ENCODE measurements at regions not wholly inside any gene's neighbourhood (a gene's known extent, or its start where the extent isn't known, plus 50 kb on each side); places are given as distances from the start of the nearest gene placed in this dataset.

GRCh38 chr9:88775966-88776365 is 215.3 kb upstream of the S1PR3 start:
- ChIA-PET POLR2A (ENCODE audit: partially characterized antibody) (no interaction called here), CTCF (ENCODE audit: partially characterized antibody) (no interaction called here)
- Mint-ChIP-seq H3K9me3 (no peaks in the 10 kb centered on the region), H3K27me3 (peaks cover 9 to 11% of the 10 kb centered on the region in 2 donors), H3K4me3 (no peak overlapping the region), H3K36me3 (no peaks in the 10 kb centered on the region), H3K4me1 (peaks cover 0 to 2% (median 0%) of the 10 kb centered on the region in 4 donors), H3K27ac (no peak overlapping the region)
- Histone ChIP-seq H3K27ac (ENCODE audit: low read depth, low read length) (no peak overlapping the region), H3K9me3 (ENCODE audit: control insufficient read depth in 1 of 2, low read length in 2 of 2) (no peaks in the 10 kb centered on the region), H3K27me3 (ENCODE audit: insufficient read depth, low read length) (no peaks in the 10 kb centered on the region), H3K4me1 (ENCODE audit: insufficient read depth, low read length) (no peaks in the 10 kb centered on the region), H3K36me3 (ENCODE audit: insufficient read depth, low read length) (no peaks in the 10 kb centered on the region), H3K4me3 (ENCODE audit: low read length in 2 of 2) (no peak overlapping the region)
- no peak for DNase-seq
- intact Hi-C loops (cut with micrococcal nuclease): no loop called here

- ChIA-PET CTCF (ENCODE audit: partially characterized antibody) (no interaction called here), POLR2A (ENCODE audit: partially characterized antibody) (no interaction called here)
- Histone ChIP-seq H3K27ac (ENCODE audit: low read depth, low read length) (no peak overlapping the region), H3K4me3 (ENCODE audit: low read length in 2 of 2) (no peak overlapping the region), H3K27me3 (ENCODE audit: insufficient read depth, low read length) (no peaks in the 10 kb centered on the region), H3K9me3 (ENCODE audit: control insufficient read depth in 1 of 2, low read length in 2 of 2) (no peaks in the 10 kb centered on the region), H3K36me3 (ENCODE audit: insufficient read depth, low read length) (no peaks in the 10 kb centered on the region), H3K4me1 (ENCODE audit: insufficient read depth, low read length) (no peaks in the 10 kb centered on the region)
- intact Hi-C loops (cut with micrococcal nuclease): no loop called here
- no peak overlapping the region for H3K27ac Mint-ChIP-seq
- no peak overlapping the region for H3K4me3 Mint-ChIP-seq
- no peak for DNase-seq
- H3K9me3 Mint-ChIP-seq: no peaks in the 10 kb centered on the region
- H3K36me3 Mint-ChIP-seq: no peaks in the 10 kb centered on the region
- peaks cover 0 to 2% (median 0%) of the 10 kb centered on the region in 4 donors for H3K4me1 Mint-ChIP-seq
- H3K27me3 Mint-ChIP-seq: peaks cover 11 to 12% of the 10 kb centered on the region in 2 donors
These were observed 214.4 kb upstream of the S1PR3 start for GRCh38 chr9:88776717-88777497.

DNA sequence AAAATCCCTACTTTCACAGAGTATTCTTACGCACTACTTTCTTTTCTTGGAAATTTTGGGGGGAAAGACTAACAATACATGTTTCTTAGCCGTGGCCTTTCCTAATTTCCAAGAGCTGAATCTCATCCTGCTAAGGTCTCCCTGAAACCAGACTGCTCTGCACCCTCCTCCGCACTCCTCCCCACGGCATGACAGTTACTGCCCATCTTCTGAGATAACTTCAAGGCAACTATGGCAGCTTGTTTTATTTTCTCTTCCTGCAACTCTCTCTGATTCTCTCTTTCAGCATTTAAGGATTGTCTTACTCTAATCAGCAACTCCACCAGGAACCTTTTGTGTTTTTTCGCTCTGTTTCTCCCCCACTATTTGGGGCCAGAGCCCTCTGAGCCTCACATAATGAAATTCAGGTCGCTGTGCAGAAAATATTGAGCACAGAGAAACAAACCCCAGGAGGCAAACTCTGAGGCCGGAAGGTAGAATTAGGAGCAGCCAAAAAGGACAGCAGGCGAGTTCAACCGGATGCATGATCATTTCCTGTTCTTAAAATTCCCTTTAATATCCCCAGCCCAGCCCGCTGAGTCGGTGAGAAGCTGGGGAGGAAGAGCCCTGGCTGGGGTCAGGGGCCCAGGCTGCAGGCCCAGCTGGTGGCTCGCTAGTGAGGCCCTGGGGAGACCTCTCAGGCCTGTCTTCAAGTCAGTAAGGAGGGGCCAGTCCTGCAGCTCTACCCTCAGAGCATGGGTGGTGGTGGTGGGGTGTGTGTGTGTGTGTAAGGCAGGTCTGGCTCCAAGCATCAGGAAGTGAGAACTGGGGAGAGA is 213.6 kb upstream of the S1PR3 start:
- Mint-ChIP-seq H3K27ac (no peak overlapping the region), H3K4me3 (no peak overlapping the region), H3K9me3 (no peaks in the 10 kb centered on the region), H3K36me3 (no peaks in the 10 kb centered on the region), H3K4me1 (peaks cover 0 to 2% (median 0%) of the 10 kb centered on the region in 4 donors), H3K27me3 (peaks cover 11 to 14% of the 10 kb centered on the region in 2 donors)
- H3K9me3 ChIP-seq (ENCODE audit: control insufficient read depth in 1 of 2, low read length in 2 of 2): no peaks in the 10 kb centered on the region
- H3K4me1 ChIP-seq (ENCODE audit: insufficient read depth, low read length): no peaks in the 10 kb centered on the region
- DNase-seq: no peak
- POLR2A ChIA-PET (ENCODE audit: partially characterized antibody): no interaction called here
- no peaks in the 10 kb centered on the region for H3K27me3 ChIP-seq (ENCODE audit: insufficient read depth, low read length)
- H3K36me3 ChIP-seq (ENCODE audit: insufficient read depth, low read length): no peaks in the 10 kb centered on the region
- intact Hi-C loops (cut with micrococcal nuclease): no loop called here
- H3K27ac ChIP-seq (ENCODE audit: low read depth, low read length): no peak overlapping the region
- H3K4me3 ChIP-seq (ENCODE audit: low read length in 2 of 2): no peak overlapping the region
- CTCF ChIA-PET (ENCODE audit: partially characterized antibody): no interaction called here

DNA sequence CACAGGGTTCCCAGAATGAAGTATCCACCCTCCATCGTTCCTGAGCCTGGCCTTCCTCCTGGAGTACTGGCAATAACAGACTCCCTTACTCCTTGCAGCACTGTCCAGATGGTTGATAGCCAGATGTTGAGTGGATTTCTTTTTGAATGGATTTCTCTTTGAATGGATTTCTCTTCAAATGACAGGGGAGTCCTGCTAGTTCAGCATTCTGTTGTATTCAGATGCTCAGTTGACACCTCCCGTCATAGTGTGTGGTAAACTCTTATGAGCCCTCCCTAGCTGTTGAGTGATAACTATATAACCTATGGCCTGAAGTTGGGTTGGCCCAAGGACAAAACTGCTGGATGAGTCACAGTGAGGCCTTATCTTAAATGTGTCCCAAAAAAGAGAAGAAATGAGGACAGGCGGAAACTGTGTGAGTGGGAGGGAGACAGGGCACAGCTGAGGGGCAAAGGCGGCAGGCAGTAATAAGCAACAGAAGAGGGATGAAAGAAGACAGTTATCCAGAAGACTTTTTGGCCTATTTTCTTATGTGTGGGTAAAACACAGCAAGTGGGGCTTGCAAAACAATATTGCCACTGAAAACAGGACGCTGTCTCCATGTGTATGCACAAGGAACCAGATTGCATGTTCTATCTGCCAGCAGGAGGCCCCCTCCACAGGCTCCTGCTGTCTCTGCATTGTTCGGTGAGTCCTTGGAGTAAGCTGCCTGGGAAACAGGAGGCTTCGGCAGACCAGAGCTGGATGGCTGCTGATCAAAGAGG is 209.5 kb upstream of the S1PR3 start:
- Mint-ChIP-seq H3K27me3 (peaks cover 5 to 8% of the 10 kb centered on the region in 2 donors), H3K36me3 (no peaks in the 10 kb centered on the region), H3K9me3 (no peaks in the 10 kb centered on the region), H3K4me3 (no peak overlapping the region), H3K27ac (no peak overlapping the region), H3K4me1 (peaks cover 0 to 2% (median 0%) of the 10 kb centered on the region in 4 donors)
- Histone ChIP-seq H3K27ac (ENCODE audit: low read depth, low read length) (no peak overlapping the region), H3K36me3 (ENCODE audit: insufficient read depth, low read length) (no peaks in the 10 kb centered on the region), H3K4me1 (ENCODE audit: insufficient read depth, low read length) (no peaks in the 10 kb centered on the region), H3K4me3 (ENCODE audit: low read length in 2 of 2) (no peak overlapping the region), H3K9me3 (ENCODE audit: control insufficient read depth in 1 of 2, low read length in 2 of 2) (no peaks in the 10 kb centered on the region), H3K27me3 (ENCODE audit: insufficient read depth, low read length) (no peaks in the 10 kb centered on the region)
- ChIA-PET POLR2A (ENCODE audit: partially characterized antibody) (no interaction called here), CTCF (ENCODE audit: partially characterized antibody) (no interaction called here)
- no peak for DNase-seq
- intact Hi-C loops (cut with micrococcal nuclease): no loop called here

DNA sequence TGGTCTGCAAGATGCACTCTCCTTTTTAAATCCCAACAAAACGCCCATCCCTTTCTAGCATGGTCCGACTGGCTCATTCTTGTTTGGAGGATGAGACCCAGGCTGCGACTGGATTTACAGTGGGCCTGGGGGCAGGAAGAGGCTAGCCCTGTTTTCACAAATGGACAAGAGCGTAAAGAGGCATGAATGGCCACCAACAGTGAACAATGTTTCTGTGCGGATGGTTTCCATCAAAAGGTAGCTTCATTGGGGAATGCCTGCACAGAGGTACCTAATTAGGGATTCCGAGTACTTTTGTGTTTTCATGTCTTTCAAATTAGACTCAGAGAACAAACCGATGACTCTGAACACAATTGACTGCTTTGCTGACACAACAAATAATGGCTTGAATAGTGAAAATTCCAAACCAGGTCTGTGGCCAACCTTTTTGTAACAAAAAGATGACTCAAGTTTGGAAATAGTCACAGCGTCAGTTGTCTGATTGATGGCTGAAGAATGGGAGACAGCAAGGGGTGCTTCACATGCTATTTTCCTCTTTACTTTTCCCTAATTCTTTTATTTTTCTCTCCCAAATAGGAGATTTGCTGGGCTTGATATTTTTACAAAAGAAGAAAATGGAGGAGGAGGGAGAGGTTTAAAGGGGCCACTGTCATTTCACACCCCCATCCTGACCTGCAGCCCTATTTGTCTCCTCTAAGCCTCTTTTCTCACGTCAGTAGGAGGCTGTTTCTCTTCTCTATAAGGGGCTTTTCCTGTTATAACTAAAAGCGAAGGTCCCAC is 208.1 kb upstream of the S1PR3 start:
- Mint-ChIP-seq H3K27ac (no peak overlapping the region), H3K4me3 (no peak overlapping the region), H3K27me3 (peaks cover 5 to 13% of the 10 kb centered on the region in 2 donors), H3K4me1 (no peaks in the 10 kb centered on the region), H3K36me3 (no peaks in the 10 kb centered on the region), H3K9me3 (peaks cover 0 to 4% (median 0%) of the 10 kb centered on the region in 8 donors)
- Histone ChIP-seq H3K36me3 (ENCODE audit: insufficient read depth, low read length) (no peaks in the 10 kb centered on the region), H3K27ac (ENCODE audit: low read depth, low read length) (no peak overlapping the region), H3K9me3 (ENCODE audit: control insufficient read depth in 1 of 2, low read length in 2 of 2) (no peaks in the 10 kb centered on the region), H3K27me3 (ENCODE audit: insufficient read depth, low read length) (no peaks in the 10 kb centered on the region), H3K4me3 (ENCODE audit: low read length in 2 of 2) (no peak overlapping the region), H3K4me1 (ENCODE audit: insufficient read depth, low read length) (no peaks in the 10 kb centered on the region)
- intact Hi-C loops (cut with micrococcal nuclease): no loop called here
- ChIA-PET POLR2A (ENCODE audit: partially characterized antibody) (no interaction called here), CTCF (ENCODE audit: partially characterized antibody) (no interaction called here)
- DNase-seq: no peak

DNA sequence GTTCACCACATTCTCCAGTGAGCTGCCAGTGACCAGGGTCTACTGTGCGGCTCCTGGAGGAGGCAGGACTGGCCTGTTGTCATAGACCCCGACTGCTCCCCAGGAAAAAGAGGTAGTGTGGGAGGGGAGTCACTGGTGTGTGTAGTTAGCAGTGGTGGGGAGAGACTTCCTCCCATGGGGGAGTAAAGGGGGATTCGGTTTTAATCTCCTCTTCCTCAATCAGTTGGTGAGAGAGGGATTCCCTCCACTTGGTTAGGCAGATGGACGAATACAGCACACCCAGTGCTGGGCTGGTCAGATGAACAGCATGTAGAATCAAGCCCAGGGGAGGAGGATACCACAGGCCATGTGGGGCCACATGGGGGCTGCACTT is 207.6 kb upstream of the S1PR3 start:
- intact Hi-C loops (cut with micrococcal nuclease): no loop called here
- DNase-seq: no peak
- Histone ChIP-seq H3K27me3 (ENCODE audit: insufficient read depth, low read length) (no peaks in the 10 kb centered on the region), H3K9me3 (ENCODE audit: control insufficient read depth in 1 of 2, low read length in 2 of 2) (no peaks in the 10 kb centered on the region), H3K4me3 (ENCODE audit: low read length in 2 of 2) (no peak overlapping the region), H3K27ac (ENCODE audit: low read depth, low read length) (no peak overlapping the region), H3K36me3 (ENCODE audit: insufficient read depth, low read length) (no peaks in the 10 kb centered on the region), H3K4me1 (ENCODE audit: insufficient read depth, low read length) (no peaks in the 10 kb centered on the region)
- CTCF ChIA-PET (ENCODE audit: partially characterized antibody): no interaction called here
- H3K4me3 Mint-ChIP-seq: no peak overlapping the region
- H3K27me3 Mint-ChIP-seq: peaks cover 8 to 16% of the 10 kb centered on the region in 2 donors
- no peaks in the 10 kb centered on the region for H3K36me3 Mint-ChIP-seq
- POLR2A ChIA-PET (ENCODE audit: partially characterized antibody): no interaction called here
- peaks cover 0 to 4% (median 0%) of the 10 kb centered on the region in 8 donors for H3K9me3 Mint-ChIP-seq
- H3K27ac Mint-ChIP-seq: no peak overlapping the region
- no peaks in the 10 kb centered on the region for H3K4me1 Mint-ChIP-seq

DNA sequence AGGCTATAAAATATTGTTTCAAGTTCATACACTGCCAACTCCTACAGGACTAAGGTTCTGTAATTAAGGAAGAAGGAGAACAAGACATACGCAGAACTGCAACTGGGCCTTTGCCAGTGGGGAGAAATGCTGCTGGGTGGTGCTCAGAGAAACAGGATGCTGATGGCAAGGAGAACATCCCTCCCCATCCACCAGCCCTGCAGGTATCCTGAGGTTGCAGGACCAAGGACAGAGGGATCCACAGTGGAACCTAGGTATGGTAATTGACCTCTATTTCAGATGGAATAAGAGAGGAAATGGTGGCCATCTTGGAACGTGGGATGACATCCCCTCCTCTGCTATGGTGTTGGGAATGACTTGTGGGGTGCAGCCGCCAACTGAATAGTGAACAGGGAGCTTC is 206.3 kb upstream of the S1PR3 start:
- Mint-ChIP-seq H3K4me3 (no peak overlapping the region), H3K4me1 (no peaks in the 10 kb centered on the region), H3K27ac (no peak overlapping the region), H3K36me3 (no peaks in the 10 kb centered on the region), H3K9me3 (peaks cover 0 to 4% (median 0%) of the 10 kb centered on the region in 8 donors), H3K27me3 (peaks cover 8 to 17% of the 10 kb centered on the region in 2 donors)
- intact Hi-C loops (cut with micrococcal nuclease): no loop called here
- Histone ChIP-seq H3K4me3 (ENCODE audit: low read length in 2 of 2) (no peak overlapping the region), H3K9me3 (ENCODE audit: control insufficient read depth in 1 of 2, low read length in 2 of 2) (no peaks in the 10 kb centered on the region), H3K27ac (ENCODE audit: low read depth, low read length) (no peak overlapping the region), H3K36me3 (ENCODE audit: insufficient read depth, low read length) (no peaks in the 10 kb centered on the region), H3K4me1 (ENCODE audit: insufficient read depth, low read length) (no peaks in the 10 kb centered on the region), H3K27me3 (ENCODE audit: insufficient read depth, low read length) (no peaks in the 10 kb centered on the region)
- DNase-seq: no peak
- POLR2A ChIA-PET (ENCODE audit: partially characterized antibody): no interaction called here
- CTCF ChIA-PET (ENCODE audit: partially characterized antibody): no interaction called here
